DOHH2 (cell line): ENCODE measurements at regions not wholly inside any gene's neighbourhood (a gene's known extent, or its start where the extent isn't known, plus 50 kb on each side); places are given as distances from the start of the nearest gene placed in this dataset.

Source experiments
- EZH2phosphoT487 ChIP-seq: fragments of 200-600 bp; sonication (generic); IDR thresholded peaks from 2 replicates; pipeline ENCODE4 v1.6.1; 2017; ENCODE audit warnings: borderline replicate concordance, mild to moderate bottlenecking, antibody characterized with exemption, low read length, moderate library complexity, mixed read lengths
- TF ChIP-seq, protein P1 (sequence below): fragments of 200-600 bp; sonication (generic); IDR thresholded peaks from one replicate; pipeline ENCODE4 v1.5.1; 2014; ENCODE audit warnings: antibody characterized with exemption, mild to moderate bottlenecking, low read depth, low read length; ENCODE audit not compliant: poor library complexity, severe bottlenecking

- no peak for TF ChIP-seq EZH2phosphoT487
- TF ChIP-seq, protein P1, sequence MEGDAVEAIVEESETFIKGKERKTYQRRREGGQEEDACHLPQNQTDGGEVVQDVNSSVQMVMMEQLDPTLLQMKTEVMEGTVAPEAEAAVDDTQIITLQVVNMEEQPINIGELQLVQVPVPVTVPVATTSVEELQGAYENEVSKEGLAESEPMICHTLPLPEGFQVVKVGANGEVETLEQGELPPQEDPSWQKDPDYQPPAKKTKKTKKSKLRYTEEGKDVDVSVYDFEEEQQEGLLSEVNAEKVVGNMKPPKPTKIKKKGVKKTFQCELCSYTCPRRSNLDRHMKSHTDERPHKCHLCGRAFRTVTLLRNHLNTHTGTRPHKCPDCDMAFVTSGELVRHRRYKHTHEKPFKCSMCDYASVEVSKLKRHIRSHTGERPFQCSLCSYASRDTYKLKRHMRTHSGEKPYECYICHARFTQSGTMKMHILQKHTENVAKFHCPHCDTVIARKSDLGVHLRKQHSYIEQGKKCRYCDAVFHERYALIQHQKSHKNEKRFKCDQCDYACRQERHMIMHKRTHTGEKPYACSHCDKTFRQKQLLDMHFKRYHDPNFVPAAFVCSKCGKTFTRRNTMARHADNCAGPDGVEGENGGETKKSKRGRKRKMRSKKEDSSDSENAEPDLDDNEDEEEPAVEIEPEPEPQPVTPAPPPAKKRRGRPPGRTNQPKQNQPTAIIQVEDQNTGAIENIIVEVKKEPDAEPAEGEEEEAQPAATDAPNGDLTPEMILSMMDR: no peak
Observed at GRCh38 chr1:73382966-73383365, 815.0 kb downstream of the LRRIQ3 start.
